ENCODE measurements at regions not wholly inside any gene's neighbourhood (a gene's known extent, or its start where the extent isn't known, plus 50 kb on each side); places are given as distances from the start of the nearest gene placed in this dataset.

GRCh38 chr10:130647341-130647740, 511.1 kb downstream of the GLRX3 start:
- H3K36me3 ChIP-seq: no peaks in the 10 kb centered on the region
- H3K27me3 ChIP-seq: no peaks in the 10 kb centered on the region
- intact Hi-C loops (cut with DNase I): no loop called here
- no peak for DNase-seq
- no peak for TF ChIP-seq POLR2A (IDR thresholded peaks at IDR 0.05)
- TF ChIP-seq, protein P1, sequence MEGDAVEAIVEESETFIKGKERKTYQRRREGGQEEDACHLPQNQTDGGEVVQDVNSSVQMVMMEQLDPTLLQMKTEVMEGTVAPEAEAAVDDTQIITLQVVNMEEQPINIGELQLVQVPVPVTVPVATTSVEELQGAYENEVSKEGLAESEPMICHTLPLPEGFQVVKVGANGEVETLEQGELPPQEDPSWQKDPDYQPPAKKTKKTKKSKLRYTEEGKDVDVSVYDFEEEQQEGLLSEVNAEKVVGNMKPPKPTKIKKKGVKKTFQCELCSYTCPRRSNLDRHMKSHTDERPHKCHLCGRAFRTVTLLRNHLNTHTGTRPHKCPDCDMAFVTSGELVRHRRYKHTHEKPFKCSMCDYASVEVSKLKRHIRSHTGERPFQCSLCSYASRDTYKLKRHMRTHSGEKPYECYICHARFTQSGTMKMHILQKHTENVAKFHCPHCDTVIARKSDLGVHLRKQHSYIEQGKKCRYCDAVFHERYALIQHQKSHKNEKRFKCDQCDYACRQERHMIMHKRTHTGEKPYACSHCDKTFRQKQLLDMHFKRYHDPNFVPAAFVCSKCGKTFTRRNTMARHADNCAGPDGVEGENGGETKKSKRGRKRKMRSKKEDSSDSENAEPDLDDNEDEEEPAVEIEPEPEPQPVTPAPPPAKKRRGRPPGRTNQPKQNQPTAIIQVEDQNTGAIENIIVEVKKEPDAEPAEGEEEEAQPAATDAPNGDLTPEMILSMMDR (IDR thresholded peaks at IDR 0.05): no peak
- TF ChIP-seq EP300 (IDR thresholded peaks at IDR 0.05): no peak
- H3K4me1 ChIP-seq (ENCODE audit: insufficient read depth): no peaks in the 10 kb centered on the region
- 28 to 57% (median 42%) methylated on average over 6 of the region's 6 CpGs for WGBS, 3 donors
- no peak overlapping the region for H3K4me3 ChIP-seq
- H3K27ac ChIP-seq: no peak overlapping the region
- H3K9me3 ChIP-seq: no peaks in the 10 kb centered on the region

GRCh38 chr10:130648807-130649206, 512.6 kb downstream of the GLRX3 start:
- H3K27me3 ChIP-seq: no peaks in the 10 kb centered on the region
- TF ChIP-seq, protein P1 (IDR thresholded peaks at IDR 0.05): no peak
- TF ChIP-seq EP300 (IDR thresholded peaks at IDR 0.05) (no peak), POLR2A (IDR thresholded peaks at IDR 0.05) (no peak)
- H3K27ac ChIP-seq: no peak overlapping the region
- no peaks in the 10 kb centered on the region for H3K36me3 ChIP-seq
- intact Hi-C loops (cut with DNase I): no loop called here
- H3K4me3 ChIP-seq: no peak overlapping the region
- no peak for DNase-seq
- H3K4me1 ChIP-seq (ENCODE audit: insufficient read depth): no peaks in the 10 kb centered on the region
- H3K9me3 ChIP-seq: no peaks in the 10 kb centered on the region
- WGBS, 3 donors: 73 to 78% (median 75%) methylated on average over 10 of the region's 10 CpGs

DNA sequence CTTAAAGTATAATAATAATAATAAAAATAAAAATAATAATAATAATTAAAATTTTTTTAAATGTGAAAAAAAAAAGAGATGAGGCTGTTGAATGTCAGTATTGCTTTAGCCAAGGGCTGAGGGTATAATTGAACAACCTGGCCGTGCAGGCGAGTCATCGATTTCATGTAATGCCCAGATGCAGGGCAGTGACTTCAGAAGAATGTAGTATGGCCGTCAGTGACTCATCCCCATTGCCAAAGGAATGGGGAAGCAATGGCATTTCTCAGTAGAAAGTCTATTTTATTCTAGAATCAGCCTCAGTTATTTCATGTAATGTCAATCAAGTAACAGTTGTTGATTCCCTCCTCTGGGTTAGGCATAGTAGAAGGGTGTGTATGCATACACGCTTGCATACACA, 516.4 kb downstream of the GLRX3 start:
- H3K4me1 ChIP-seq (ENCODE audit: insufficient read depth): no peaks in the 10 kb centered on the region
- 92 to 97% (median 93%) methylated on average over 5 of the region's 5 CpGs for WGBS, 3 donors
- H3K36me3 ChIP-seq: no peaks in the 10 kb centered on the region
- intact Hi-C loops (cut with DNase I): no loop called here
- no peaks in the 10 kb centered on the region for H3K27me3 ChIP-seq
- no peak for TF ChIP-seq EP300 (IDR thresholded peaks at IDR 0.05)
- TF ChIP-seq POLR2A (IDR thresholded peaks at IDR 0.05): no peak
- TF ChIP-seq, protein P1 (IDR thresholded peaks at IDR 0.05): no peak
- DNase-seq: no peak
- H3K27ac ChIP-seq: no peak overlapping the region
- H3K4me3 ChIP-seq: no peak overlapping the region
- no peaks in the 10 kb centered on the region for H3K9me3 ChIP-seq

DNA sequence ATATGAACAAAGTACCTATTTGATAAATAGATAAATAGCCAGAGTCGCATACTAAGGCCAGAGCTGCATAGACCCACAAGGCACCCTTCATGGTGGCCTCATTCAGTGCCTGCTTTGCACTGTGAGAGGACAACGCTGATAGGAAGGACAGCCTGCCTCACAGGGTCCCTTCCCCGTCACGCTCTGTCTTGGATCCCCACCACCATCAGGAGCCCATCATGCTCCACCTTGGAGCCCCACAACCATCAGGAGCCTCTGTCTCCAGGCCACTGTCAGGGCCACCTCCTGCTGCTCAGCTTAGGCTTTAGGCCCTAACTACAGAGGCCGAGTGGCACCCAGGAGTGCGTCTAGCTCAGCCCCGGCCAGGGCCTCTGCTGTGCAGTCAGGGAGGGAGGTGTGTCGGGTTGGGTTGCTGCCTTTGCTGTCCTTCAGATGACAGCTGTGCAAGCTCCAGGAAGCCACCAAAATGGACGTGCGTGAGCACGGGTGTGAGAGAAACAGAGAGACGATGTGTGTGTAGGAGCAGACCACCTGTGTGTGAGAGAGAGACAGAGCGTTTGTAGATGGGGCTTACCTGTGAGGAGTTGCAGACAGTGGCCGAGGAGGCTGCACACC, 516.9 kb downstream of the GLRX3 start:
- no peaks in the 10 kb centered on the region for H3K27me3 ChIP-seq
- no peak for DNase-seq
- H3K9me3 ChIP-seq: no peaks in the 10 kb centered on the region
- intact Hi-C loops (cut with DNase I): no loop called here
- no peak overlapping the region for H3K27ac ChIP-seq
- no peaks in the 10 kb centered on the region for H3K36me3 ChIP-seq
- WGBS, 3 donors: 83 to 86% (median 86%) methylated on average over 14 of the region's 14 CpGs
- no peaks in the 10 kb centered on the region for H3K4me1 ChIP-seq (ENCODE audit: insufficient read depth)
- TF ChIP-seq POLR2A (IDR thresholded peaks at IDR 0.05): no peak
- no peak overlapping the region for H3K4me3 ChIP-seq

GRCh38 chr10:130654726-130655125, 518.5 kb downstream of the GLRX3 start:
- TF ChIP-seq EP300 (IDR thresholded peaks at IDR 0.05) (no peak), POLR2A (IDR thresholded peaks at IDR 0.05) (no peak)
- TF ChIP-seq, protein P1 (IDR thresholded peaks at IDR 0.05): no peak
- intact Hi-C loops (cut with DNase I): no loop called here
- WGBS, 3 donors: 85 to 88% (median 88%) methylated on average over 19 to 20 of the region's 20 CpGs
- Histone ChIP-seq H3K9me3 (no peaks in the 10 kb centered on the region), H3K27ac (no peak overlapping the region), H3K27me3 (no peaks in the 10 kb centered on the region), H3K4me1 (ENCODE audit: insufficient read depth) (no peaks in the 10 kb centered on the region), H3K4me3 (no peak overlapping the region), H3K36me3 (no peaks in the 10 kb centered on the region)
- DNase-seq: no peak

Data from ovary (tissue), 7 donors.